ENCODE measurements at regions not wholly inside any gene's neighbourhood (a gene's known extent, or its start where the extent isn't known, plus 50 kb on each side); places are given as distances from the start of the nearest gene placed in this dataset.

DNA sequence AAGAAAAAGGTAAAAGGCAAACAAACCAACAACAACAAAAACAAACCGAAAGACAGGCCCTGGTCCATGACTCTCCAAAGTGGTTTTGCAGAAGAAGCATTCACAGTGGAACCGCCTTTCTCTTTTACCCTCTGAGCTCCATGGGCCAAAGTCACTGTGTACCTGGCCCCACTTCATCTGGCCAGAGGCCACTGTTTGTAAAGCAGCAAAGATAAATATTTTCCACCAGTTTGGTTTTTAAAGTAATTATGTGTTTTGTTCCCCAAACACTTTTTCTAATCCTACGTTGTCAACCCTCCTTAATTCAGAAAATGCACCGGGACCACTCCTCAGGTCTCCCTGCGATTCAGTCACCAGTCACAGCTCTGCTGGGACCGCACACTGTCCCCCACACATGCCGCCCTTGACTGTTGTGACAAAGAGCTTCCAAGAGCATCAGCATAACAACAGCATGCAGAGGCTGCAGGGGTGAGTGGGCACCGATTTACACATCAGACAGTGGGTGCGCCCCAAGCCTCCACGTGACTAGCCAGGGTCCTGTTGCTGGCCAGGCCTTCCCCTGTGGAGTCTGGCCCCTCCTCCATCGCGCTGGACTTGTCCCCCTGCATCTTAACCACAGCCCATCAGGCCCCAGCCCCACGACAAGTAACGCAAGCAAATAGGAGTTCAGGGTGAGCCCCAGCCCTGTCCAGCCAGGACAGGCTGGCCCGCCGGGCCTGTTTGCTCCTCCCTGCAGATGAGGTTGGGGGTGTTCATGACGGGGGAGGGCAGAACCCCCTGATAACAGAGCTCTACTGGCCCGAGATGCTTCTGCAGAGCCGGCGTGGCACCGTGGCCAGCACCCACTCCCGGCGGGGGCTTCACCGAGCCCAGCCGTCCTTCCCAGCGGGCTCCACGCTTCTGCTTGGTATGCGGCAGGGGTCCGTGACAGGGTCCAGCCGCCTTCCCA lies 65.2 kb upstream of the DIO3 start (continued):
- TF ChIP-seq, protein P1, sequence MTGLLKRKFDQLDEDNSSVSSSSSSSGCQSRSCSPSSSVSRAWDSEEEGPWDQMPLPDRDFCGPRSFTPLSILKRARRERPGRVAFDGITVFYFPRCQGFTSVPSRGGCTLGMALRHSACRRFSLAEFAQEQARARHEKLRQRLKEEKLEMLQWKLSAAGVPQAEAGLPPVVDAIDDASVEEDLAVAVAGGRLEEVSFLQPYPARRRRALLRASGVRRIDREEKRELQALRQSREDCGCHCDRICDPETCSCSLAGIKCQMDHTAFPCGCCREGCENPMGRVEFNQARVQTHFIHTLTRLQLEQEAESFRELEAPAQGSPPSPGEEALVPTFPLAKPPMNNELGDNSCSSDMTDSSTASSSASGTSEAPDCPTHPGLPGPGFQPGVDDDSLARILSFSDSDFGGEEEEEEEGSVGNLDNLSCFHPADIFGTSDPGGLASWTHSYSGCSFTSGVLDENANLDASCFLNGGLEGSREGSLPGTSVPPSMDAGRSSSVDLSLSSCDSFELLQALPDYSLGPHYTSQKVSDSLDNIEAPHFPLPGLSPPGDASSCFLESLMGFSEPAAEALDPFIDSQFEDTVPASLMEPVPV (CRISPR knock-in tag; IDR thresholded peaks at IDR 0.05), result no peak
- TF ChIP-seq, protein P2, sequence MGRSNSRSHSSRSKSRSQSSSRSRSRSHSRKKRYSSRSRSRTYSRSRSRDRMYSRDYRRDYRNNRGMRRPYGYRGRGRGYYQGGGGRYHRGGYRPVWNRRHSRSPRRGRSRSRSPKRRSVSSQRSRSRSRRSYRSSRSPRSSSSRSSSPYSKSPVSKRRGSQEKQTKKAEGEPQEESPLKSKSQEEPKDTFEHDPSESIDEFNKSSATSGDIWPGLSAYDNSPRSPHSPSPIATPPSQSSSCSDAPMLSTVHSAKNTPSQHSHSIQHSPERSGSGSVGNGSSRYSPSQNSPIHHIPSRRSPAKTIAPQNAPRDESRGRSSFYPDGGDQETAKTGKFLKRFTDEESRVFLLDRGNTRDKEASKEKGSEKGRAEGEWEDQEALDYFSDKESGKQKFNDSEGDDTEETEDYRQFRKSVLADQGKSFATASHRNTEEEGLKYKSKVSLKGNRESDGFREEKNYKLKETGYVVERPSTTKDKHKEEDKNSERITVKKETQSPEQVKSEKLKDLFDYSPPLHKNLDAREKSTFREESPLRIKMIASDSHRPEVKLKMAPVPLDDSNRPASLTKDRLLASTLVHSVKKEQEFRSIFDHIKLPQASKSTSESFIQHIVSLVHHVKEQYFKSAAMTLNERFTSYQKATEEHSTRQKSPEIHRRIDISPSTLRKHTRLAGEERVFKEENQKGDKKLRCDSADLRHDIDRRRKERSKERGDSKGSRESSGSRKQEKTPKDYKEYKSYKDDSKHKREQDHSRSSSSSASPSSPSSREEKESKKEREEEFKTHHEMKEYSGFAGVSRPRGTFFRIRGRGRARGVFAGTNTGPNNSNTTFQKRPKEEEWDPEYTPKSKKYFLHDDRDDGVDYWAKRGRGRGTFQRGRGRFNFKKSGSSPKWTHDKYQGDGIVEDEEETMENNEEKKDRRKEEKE (IDR thresholded peaks at IDR 0.05), result no peak
- peak; percentile 32; the same call in 1 of the 2 replicates for TF ChIP-seq SOX5 (CRISPR knock-in tag; IDR thresholded peaks at IDR 0.05; ENCODE audit: borderline replicate concordance)
- no peak for TF ChIP-seq ATF1 (CRISPR knock-in tag; IDR thresholded peaks at IDR 0.05)
- TF ChIP-seq, protein P3, sequence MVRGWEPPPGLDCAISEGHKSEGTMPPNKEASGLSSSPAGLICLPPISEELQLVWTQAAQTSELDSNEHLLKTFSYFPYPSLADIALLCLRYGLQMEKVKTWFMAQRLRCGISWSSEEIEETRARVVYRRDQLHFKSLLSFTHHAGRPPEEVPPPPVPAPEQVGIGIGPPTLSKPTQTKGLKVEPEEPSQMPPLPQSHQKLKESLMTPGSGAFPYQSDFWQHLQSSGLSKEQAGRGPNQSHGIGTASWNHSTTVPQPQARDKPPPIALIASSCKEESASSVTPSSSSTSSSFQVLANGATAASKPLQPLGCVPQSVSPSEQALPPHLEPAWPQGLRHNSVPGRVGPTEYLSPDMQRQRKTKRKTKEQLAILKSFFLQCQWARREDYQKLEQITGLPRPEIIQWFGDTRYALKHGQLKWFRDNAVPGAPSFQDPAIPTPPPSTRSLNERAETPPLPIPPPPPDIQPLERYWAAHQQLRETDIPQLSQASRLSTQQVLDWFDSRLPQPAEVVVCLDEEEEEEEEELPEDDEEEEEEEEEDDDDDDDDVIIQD (CRISPR knock-in tag; IDR thresholded peaks at IDR 0.05; ENCODE audit: low read depth), result no peak
- TF ChIP-seq, protein P4, sequence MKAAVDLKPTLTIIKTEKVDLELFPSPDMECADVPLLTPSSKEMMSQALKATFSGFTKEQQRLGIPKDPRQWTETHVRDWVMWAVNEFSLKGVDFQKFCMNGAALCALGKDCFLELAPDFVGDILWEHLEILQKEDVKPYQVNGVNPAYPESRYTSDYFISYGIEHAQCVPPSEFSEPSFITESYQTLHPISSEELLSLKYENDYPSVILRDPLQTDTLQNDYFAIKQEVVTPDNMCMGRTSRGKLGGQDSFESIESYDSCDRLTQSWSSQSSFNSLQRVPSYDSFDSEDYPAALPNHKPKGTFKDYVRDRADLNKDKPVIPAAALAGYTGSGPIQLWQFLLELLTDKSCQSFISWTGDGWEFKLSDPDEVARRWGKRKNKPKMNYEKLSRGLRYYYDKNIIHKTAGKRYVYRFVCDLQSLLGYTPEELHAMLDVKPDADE (CRISPR knock-in tag; IDR thresholded peaks at IDR 0.05), result no peak
- TF ChIP-seq, protein P5, sequence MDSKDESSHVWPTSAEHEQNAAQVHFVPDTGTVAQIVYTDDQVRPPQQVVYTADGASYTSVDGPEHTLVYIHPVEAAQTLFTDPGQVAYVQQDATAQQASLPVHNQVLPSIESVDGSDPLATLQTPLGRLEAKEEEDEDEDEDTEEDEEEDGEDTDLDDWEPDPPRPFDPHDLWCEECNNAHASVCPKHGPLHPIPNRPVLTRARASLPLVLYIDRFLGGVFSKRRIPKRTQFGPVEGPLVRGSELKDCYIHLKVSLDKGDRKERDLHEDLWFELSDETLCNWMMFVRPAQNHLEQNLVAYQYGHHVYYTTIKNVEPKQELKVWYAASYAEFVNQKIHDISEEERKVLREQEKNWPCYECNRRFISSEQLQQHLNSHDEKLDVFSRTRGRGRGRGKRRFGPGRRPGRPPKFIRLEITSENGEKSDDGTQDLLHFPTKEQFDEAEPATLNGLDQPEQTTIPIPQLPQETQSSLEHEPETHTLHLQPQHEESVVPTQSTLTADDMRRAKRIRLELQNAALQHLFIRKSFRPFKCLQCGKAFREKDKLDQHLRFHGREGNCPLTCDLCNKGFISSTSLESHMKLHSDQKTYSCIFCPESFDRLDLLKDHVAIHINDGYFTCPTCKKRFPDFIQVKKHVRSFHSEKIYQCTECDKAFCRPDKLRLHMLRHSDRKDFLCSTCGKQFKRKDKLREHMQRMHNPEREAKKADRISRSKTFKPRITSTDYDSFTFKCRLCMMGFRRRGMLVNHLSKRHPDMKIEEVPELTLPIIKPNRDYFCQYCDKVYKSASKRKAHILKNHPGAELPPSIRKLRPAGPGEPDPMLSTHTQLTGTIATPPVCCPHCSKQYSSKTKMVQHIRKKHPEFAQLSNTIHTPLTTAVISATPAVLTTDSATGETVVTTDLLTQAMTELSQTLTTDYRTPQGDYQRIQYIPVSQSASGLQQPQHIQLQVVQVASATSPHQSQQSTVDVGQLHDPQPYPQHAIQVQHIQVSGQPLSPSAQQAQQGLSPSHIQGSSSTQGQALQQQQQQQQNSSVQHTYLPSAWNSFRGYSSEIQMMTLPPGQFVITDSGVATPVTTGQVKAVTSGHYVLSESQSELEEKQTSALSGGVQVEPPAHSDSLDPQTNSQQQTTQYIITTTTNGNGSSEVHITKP (CRISPR knock-in tag; IDR thresholded peaks at IDR 0.05; ENCODE audit: low read depth), result no peak
- no peak for TF ChIP-seq SOX6 (IDR thresholded peaks at IDR 0.05)
- peak; percentile 36; the same call in 1 of the 2 replicates for TF ChIP-seq SOX6 (CRISPR knock-in tag; IDR thresholded peaks at IDR 0.05)
- no peak for TF ChIP-seq ZNF367 (CRISPR knock-in tag; IDR thresholded peaks at IDR 0.05; ENCODE audit: borderline replicate concordance)
- no peak for TF ChIP-seq CEBPB (IDR thresholded peaks at IDR 0.05; ENCODE audit: borderline replicate concordance, low read depth, low read length)
- TF ChIP-seq BRD4 (CRISPR knock-in tag; IDR thresholded peaks at IDR 0.05), result no peak
- 0 out of 2 replicates have a peak, but pooled peaks have one; percentile 16 for TF ChIP-seq MED1 (CRISPR knock-in tag; IDR thresholded peaks at IDR 0.05)
- no peak for TF ChIP-seq ZNF101 (CRISPR knock-in tag; IDR thresholded peaks at IDR 0.05; ENCODE audit: borderline replicate concordance, low read depth)
- no peak for TF ChIP-seq PLRG1 (conservative IDR thresholded peaks at IDR 0.05)
- no peak for TF ChIP-seq NR2F2 (IDR thresholded peaks at IDR 0.05; ENCODE audit: borderline replicate concordance, low read depth)
- TF ChIP-seq HNRNPLL (IDR thresholded peaks at IDR 0.05; ENCODE audit: low read depth, low read length, poor library complexity, severe bottlenecking), result no peak
